Skeletal muscle cell (primary cell): ENCODE measurements at regions not wholly inside any gene's neighbourhood (a gene's known extent, or its start where the extent isn't known, plus 50 kb on each side); places are given as distances from the start of the nearest gene placed in this dataset.

ENCODE experiments used
- DNase-seq: peaks from one replicate; pipeline ENCODE4 v3.0.0-alpha.2; 2010; ENCODE audit warnings: low read depth
- H3K4me3 ChIP-seq: 2 replicates; pipeline ENCODE4 v1.5.1; 2011; ENCODE audit warnings: low read depth, mild to moderate bottlenecking, control low read depth, low read length, moderate library complexity

GRCh38 chr19:31668921-31669320 lies 319.7 kb upstream of the TSHZ3 start:
- no peak for DNase-seq

GRCh38 chr19:31670931-31671330 lies 321.7 kb upstream of the TSHZ3 start:
- no peak for DNase-seq
- no peak overlapping the region for H3K4me3 ChIP-seq

More at GRCh38 chr19:31668921-31669320, 319.7 kb upstream of the TSHZ3 start:
- no peak overlapping the region for H3K4me3 ChIP-seq

- DNase-seq: no peak
- H3K4me3 ChIP-seq: no peak overlapping the region
Observed at GRCh38 chr19:31671411-31672035, 322.3 kb upstream of the TSHZ3 start.

GRCh38 chr19:31674503-31675192 lies 325.4 kb upstream of the TSHZ3 start:
- H3K4me3 ChIP-seq: no peak overlapping the region
- no peak for DNase-seq

GRCh38 chr19:31675193-31675913 lies 326.1 kb upstream of the TSHZ3 start:
- H3K4me3 ChIP-seq: no peak overlapping the region
- no peak for DNase-seq

GRCh38 chr19:31676271-31677004 lies 327.2 kb upstream of the TSHZ3 start:
- H3K4me3 ChIP-seq: no peak overlapping the region
- DNase-seq: no peak

GRCh38 chr19:31678421-31678820 lies 329.2 kb upstream of the TSHZ3 start:
- H3K4me3 ChIP-seq: no peak overlapping the region
- no peak for DNase-seq

GRCh38 chr19:31681121-31681520 lies 331.9 kb upstream of the TSHZ3 start:
- DNase-seq: no peak
- no peak overlapping the region for H3K4me3 ChIP-seq

GRCh38 chr19:31693131-31693932 lies 344.1 kb upstream of the TSHZ3 start:
- no peak overlapping the region for H3K4me3 ChIP-seq
- DNase-seq: no peak

GRCh38 chr19:31693933-31694269 lies 344.7 kb upstream of the TSHZ3 start:
- no peak for DNase-seq
- no peak overlapping the region for H3K4me3 ChIP-seq

GRCh38 chr19:31694761-31695160 lies 345.5 kb upstream of the TSHZ3 start:
- DNase-seq: no peak
- no peak overlapping the region for H3K4me3 ChIP-seq

- no peak for DNase-seq
- H3K4me3 ChIP-seq: no peak overlapping the region
Observed at GRCh38 chr19:31699421-31699820, 350.2 kb upstream of the TSHZ3 start.

- no peak for DNase-seq
Observed at GRCh38 chr19:31701146-31701545, 351.9 kb upstream of the TSHZ3 start.

GRCh38 chr19:31705656-31706055 lies 356.4 kb upstream of the TSHZ3 start:
- no peak overlapping the region for H3K4me3 ChIP-seq
- DNase-seq: no peak

More at GRCh38 chr19:31701146-31701545, 351.9 kb upstream of the TSHZ3 start:
- no peak overlapping the region for H3K4me3 ChIP-seq

GRCh38 chr19:31706131-31706530 lies 356.9 kb upstream of the TSHZ3 start:
- DNase-seq: no peak
- H3K4me3 ChIP-seq: no peak overlapping the region

GRCh38 chr19:31706691-31707620 lies 357.7 kb upstream of the TSHZ3 start:
- DNase-seq: no peak

GRCh38 chr19:31708520-31708919 lies 359.3 kb upstream of the TSHZ3 start:
- DNase-seq: no peak
- H3K4me3 ChIP-seq: no peak overlapping the region

More at GRCh38 chr19:31706691-31707620, 357.7 kb upstream of the TSHZ3 start:
- no peak overlapping the region for H3K4me3 ChIP-seq

- no peak for DNase-seq
- no peak overlapping the region for H3K4me3 ChIP-seq
Observed at GRCh38 chr19:31709476-31709875, 360.2 kb upstream of the TSHZ3 start.
